ENCODE measurements at regions not wholly inside any gene's neighbourhood (a gene's known extent, or its start where the extent isn't known, plus 50 kb on each side); places are given as distances from the start of the nearest gene placed in this dataset.

DNA sequence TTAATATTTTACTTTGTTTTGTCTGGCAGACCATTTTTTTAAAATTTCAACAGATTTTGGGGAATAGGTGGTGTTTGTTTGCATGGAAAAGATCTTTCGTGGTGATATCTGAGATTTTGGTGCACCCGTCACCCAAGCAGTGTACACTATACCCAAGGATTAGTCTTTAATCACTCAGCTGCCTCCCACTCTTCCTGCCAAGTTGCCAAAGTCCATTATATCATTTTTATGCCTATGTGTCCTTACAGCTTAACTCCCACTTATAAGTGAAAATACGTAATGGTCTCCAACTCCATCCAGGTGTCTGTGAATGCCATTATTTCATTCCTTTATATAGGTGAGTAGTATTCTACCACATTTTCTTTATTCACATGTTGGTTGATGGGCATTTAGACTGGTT, 281.7 kb upstream of the GK2 start:
- no peak for TF ChIP-seq CTCF (IDR thresholded peaks at IDR 0.05)
- DNase-seq (ENCODE audit: low spot score in 2 of 2), result no peak
- intact Hi-C loops (cut with DNase I; ENCODE audit: low total_unique reads), result no loop called here
- 82 to 92% methylated on average over 3 of the region's 3 CpGs for WGBS, 2 donors
- no peak overlapping the region for H3K4me3 ChIP-seq (ENCODE audit: low read depth, poor library complexity, severe bottlenecking)

DNA sequence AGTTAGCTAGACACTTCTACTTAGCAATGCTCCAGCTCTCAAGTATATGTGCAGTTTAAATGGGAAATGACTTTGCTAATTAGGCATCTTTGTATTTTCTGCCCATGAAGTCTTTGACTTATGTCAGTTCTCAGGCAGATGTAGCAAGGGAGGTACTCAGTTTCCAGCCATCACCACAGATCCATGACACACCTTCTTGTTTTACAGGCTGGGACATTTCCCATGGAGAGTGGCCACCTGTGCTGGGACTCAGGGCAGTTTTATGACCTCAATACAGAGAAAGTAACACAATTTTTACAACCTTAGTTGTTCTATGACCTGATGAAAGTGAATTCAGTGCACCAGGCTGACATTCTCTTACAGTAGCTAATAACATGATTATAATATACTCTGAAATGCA, 280.7 kb upstream of the GK2 start:
- no peak overlapping the region for H3K4me3 ChIP-seq (ENCODE audit: low read depth, poor library complexity, severe bottlenecking)
- intact Hi-C loops (cut with DNase I; ENCODE audit: low total_unique reads), result no loop called here
- DNase-seq (ENCODE audit: low spot score in 2 of 2), result no peak
- no peak for TF ChIP-seq POLR2A (IDR thresholded peaks at IDR 0.05)
- no peak for TF ChIP-seq CTCF (IDR thresholded peaks at IDR 0.05)

GRCh38 chr4:79687006-79687405, 279.0 kb upstream of the GK2 start:
- 75 to 81% methylated on average over 2 of the region's 2 CpGs for WGBS, 2 donors
- H3K4me3 ChIP-seq (ENCODE audit: low read depth, poor library complexity, severe bottlenecking), result no peak overlapping the region
- intact Hi-C loops (cut with DNase I; ENCODE audit: low total_unique reads), result no loop called here
- no peak for DNase-seq (ENCODE audit: low spot score in 2 of 2)
- no peak for TF ChIP-seq POLR2A (IDR thresholded peaks at IDR 0.05)
- TF ChIP-seq CTCF (IDR thresholded peaks at IDR 0.05), result no peak

DNA sequence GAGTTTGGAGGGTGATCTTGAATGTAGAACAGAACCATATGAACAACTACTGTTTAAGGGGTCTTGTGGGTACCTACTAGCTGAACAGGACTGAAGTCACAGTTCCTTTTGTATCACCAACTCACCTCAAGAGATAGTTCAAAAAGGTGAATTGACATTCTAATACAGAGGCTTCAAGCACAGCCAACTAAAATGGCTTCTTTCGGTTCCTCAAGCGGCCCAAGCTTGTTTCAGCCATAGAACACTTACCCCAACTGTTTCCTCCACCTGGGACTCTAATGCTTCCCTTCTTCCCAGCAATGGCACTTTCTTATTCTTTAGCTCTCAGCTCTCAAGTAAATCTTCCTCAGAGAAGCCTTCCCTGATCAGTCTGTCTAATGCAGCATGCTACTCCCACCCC, 277.5 kb upstream of the GK2 start:
- no peak for DNase-seq (ENCODE audit: low spot score in 2 of 2)
- 97 to 100% methylated on average over 2 of the region's 2 CpGs for WGBS, 2 donors
- TF ChIP-seq CTCF (IDR thresholded peaks at IDR 0.05) (no peak), POLR2A (IDR thresholded peaks at IDR 0.05) (no peak)
- no peak overlapping the region for H3K4me3 ChIP-seq (ENCODE audit: low read depth, poor library complexity, severe bottlenecking)
- intact Hi-C loops (cut with DNase I; ENCODE audit: low total_unique reads), result no loop called here

- TF ChIP-seq CTCF (IDR thresholded peaks at IDR 0.05) (no peak), POLR2A (IDR thresholded peaks at IDR 0.05) (no peak)
- 85 to 87% methylated on average over 3 of the region's 3 CpGs for WGBS, 2 donors
Measured at GRCh38 chr4:79684516-79684915, 276.5 kb upstream of the GK2 start.

GRCh38 chr4:79682801-79683530, 274.9 kb upstream of the GK2 start:
- H3K4me3 ChIP-seq (ENCODE audit: low read depth, poor library complexity, severe bottlenecking), result no peak overlapping the region
- WGBS, 2 donors, result 36 to 41% methylated on average over 6 of the region's 6 CpGs
- TF ChIP-seq CTCF (IDR thresholded peaks at IDR 0.05), result no peak
- TF ChIP-seq POLR2A (IDR thresholded peaks at IDR 0.05), result no peak
- DNase-seq (ENCODE audit: low spot score in 2 of 2), result no peak
- intact Hi-C loops (cut with DNase I; ENCODE audit: low total_unique reads), result no loop called here

More at GRCh38 chr4:79684516-79684915, 276.5 kb upstream of the GK2 start:
- H3K4me3 ChIP-seq (ENCODE audit: low read depth, poor library complexity, severe bottlenecking), result no peak overlapping the region
- intact Hi-C loops (cut with DNase I; ENCODE audit: low total_unique reads), result no loop called here
- no peak for DNase-seq (ENCODE audit: low spot score in 2 of 2)
